ENCODE measurements at regions not wholly inside any gene's neighbourhood (a gene's known extent, or its start where the extent isn't known, plus 50 kb on each side); places are given as distances from the start of the nearest gene placed in this dataset.
"Not testable (repeated sequence)": the region's sequence is repeated elsewhere in the genome, so short reads cannot be mapped to it uniquely, and the experiment has no call there.

GRCh38 chr20:61086031-61086430 is 166.0 kb upstream of the CDH4 start:
- no peak for DNase-seq

- DNase-seq = no peak
These were observed 161.5 kb upstream of the CDH4 start for GRCh38 chr20:61090541-61090940.

- no peak for DNase-seq
These were observed 159.8 kb upstream of the CDH4 start for GRCh38 chr20:61092251-61092650.

- no peak for DNase-seq
These were observed 157.5 kb upstream of the CDH4 start for GRCh38 chr20:61094581-61094980.

- DNase-seq = no peak
These were observed 155.6 kb upstream of the CDH4 start for GRCh38 chr20:61096463-61096862.

GRCh38 chr20:61099806-61100205 is 152.3 kb upstream of the CDH4 start:
- no peak for DNase-seq

- no peak for DNase-seq
These were observed 151.6 kb upstream of the CDH4 start for GRCh38 chr20:61100489-61100888.

GRCh38 chr20:61101321-61101720 is 150.7 kb upstream of the CDH4 start:
- DNase-seq = not testable (repeated sequence)

GRCh38 chr20:61104232-61104631 is 147.8 kb upstream of the CDH4 start:
- DNase-seq = no peak

GRCh38 chr20:61105395-61105794 is 146.7 kb upstream of the CDH4 start:
- no peak for DNase-seq

- DNase-seq = no peak
These were observed 145.6 kb upstream of the CDH4 start for GRCh38 chr20:61106438-61106837.

- DNase-seq = no peak
These were observed 142.7 kb upstream of the CDH4 start for GRCh38 chr20:61109221-61109805.

GRCh38 chr20:61112515-61112914 is 139.5 kb upstream of the CDH4 start:
- DNase-seq = no peak

- no peak for DNase-seq
These were observed 138.3 kb upstream of the CDH4 start for GRCh38 chr20:61113731-61114130.

GRCh38 chr20:61114493-61115175 is 137.4 kb upstream of the CDH4 start:
- no peak for DNase-seq

GRCh38 chr20:61115364-61116065 is 136.5 kb upstream of the CDH4 start:
- DNase-seq = no peak

GRCh38 chr20:61117725-61118124 is 134.3 kb upstream of the CDH4 start:
- DNase-seq = no peak

GRCh38 chr20:61118429-61119224 is 133.4 kb upstream of the CDH4 start:
- DNase-seq = no peak

GRCh38 chr20:61119273-61119672 is 132.8 kb upstream of the CDH4 start:
- no peak for DNase-seq

GRCh38 chr20:61119794-61120410 is 132.2 kb upstream of the CDH4 start:
- no peak for DNase-seq

- DNase-seq = no peak
These were observed 131.2 kb upstream of the CDH4 start for GRCh38 chr20:61120595-61121515.

- DNase-seq = no peak
These were observed 130.4 kb upstream of the CDH4 start for GRCh38 chr20:61121661-61122060.

All from DMS 273 treated with DMSO at 0.1 percent for 48 hours (cell line).